Ovary (tissue), 3 donors: ENCODE measurements at regions not wholly inside any gene's neighbourhood (a gene's known extent, or its start where the extent isn't known, plus 50 kb on each side); places are given as distances from the start of the nearest gene placed in this dataset.

Source experiments
- CTCF ChIP-seq, 3 donors: fragments of 450-650 bp in 2 of 3; fragments of 200-600 bp in 1 of 3; IDR thresholded peaks; one replicate each; pipeline versions ENCODE4 v1.5.1 to v1.8.0; 2016 to 2022; ENCODE audit warnings: antibody characterized with exemption in 3 of 3, mild to moderate bottlenecking in 1 of 3
- EP300 ChIP-seq: sonication (generic); formaldehyde crosslinking; IDR thresholded peaks from one replicate; pipeline ENCODE4 v1.6.1; 2017; ENCODE audit warnings: antibody characterized with exemption
- POLR2A ChIP-seq: fragments of 450-650 bp; IDR thresholded peaks from one replicate; pipeline ENCODE4 v1.6.1; 2017; ENCODE audit warnings: antibody characterized with exemption, mild to moderate bottlenecking, moderate library complexity
- donor health status: DM: no; HTN: no; CAD: no.

DNA sequence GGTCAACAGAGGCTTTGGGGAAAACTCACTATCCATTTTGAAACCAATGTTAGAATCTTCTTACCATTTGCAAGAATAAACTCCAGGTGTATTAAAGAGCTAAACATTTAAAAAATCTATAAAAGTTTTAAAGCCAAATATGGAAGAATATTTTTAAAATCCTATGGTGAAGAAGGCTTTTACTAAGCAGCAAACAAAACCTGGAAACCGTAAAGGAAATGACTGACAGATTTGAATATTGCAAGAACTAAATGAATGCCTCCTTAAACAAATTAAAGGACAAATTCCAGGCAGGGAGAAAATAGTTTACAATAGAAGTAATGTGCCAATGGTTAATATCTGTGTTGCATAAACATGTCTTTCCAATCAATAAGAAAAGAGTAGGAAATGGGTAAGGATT lies 68.1 kb downstream of the KLF15 start:
- no peak for TF ChIP-seq CTCF (IDR thresholded peaks at IDR 0.05)
- TF ChIP-seq EP300 = no peak
- no peak for TF ChIP-seq POLR2A
